ENCODE measurements at regions not wholly inside any gene's neighbourhood (a gene's known extent, or its start where the extent isn't known, plus 50 kb on each side); places are given as distances from the start of the nearest gene placed in this dataset.
"Not testable (repeated sequence)": the region's sequence is repeated elsewhere in the genome, so short reads cannot be mapped to it uniquely, and the experiment has no call there.

- ATAC-seq (no peak), DNase-seq (no peak)
- no peak overlapping the region for H3K27ac ChIP-seq (ENCODE audit: low read length)
- H3K27me3 ChIP-seq (ENCODE audit: control insufficient read depth, insufficient read depth, low read length), result no peaks in the 10 kb centered on the region
- Mint-ChIP-seq H3K27me3 (ENCODE audit: low read depth in 2 of 2) (peaks cover 6 to 15% of the 10 kb centered on the region in 2 donors), H3K9me3 (peaks cover 0 to 4% of the 10 kb centered on the region in 2 donors), H3K36me3 (no peaks in the 10 kb centered on the region), H3K27ac (no peak overlapping the region), H3K4me3 (no peak overlapping the region), H3K4me1 (no peaks in the 10 kb centered on the region)
- no peaks in the 10 kb centered on the region for H3K36me3 ChIP-seq (ENCODE audit: control insufficient read depth, insufficient read depth, low read length)
- intact Hi-C loops (cut with micrococcal nuclease), result no loop called here
- no peaks in the 10 kb centered on the region for H3K4me1 ChIP-seq (ENCODE audit: control insufficient read depth, insufficient read depth, low read length)
- WGBS (ENCODE audit: insufficient coverage), result 88% methylated on average over 3 of the region's 4 CpGs
- TF ChIP-seq CTCF (IDR thresholded peaks at IDR 0.05), result no peak
- H3K4me3 ChIP-seq (ENCODE audit: low read length), result no peak overlapping the region
- peaks cover 3% of the 10 kb centered on the region for H3K9me3 ChIP-seq (ENCODE audit: control insufficient read depth, insufficient read depth, low read length)
Measured at GRCh38 chr18:26630596-26630995, 82.2 kb upstream of the KCTD1 start.

DNA sequence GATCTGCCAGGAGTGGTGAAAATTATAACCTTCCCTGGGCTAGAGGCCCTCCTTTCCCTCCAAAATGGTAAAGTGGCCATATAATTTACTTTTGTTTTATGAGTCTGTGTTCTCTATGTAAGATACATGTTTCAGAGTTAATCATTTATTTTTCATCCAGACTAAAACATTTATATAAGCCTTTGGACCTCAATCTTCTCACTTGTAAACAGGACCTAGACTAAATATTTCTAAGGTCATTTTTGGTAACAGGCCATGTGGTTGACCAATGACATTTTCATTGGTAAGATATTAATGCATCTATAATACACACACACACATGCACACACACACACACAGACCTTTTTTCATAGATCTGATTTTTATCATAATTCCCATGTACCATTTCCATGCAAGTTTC is 79.7 kb upstream of the KCTD1 start:
- Histone ChIP-seq H3K4me1 (ENCODE audit: control insufficient read depth, insufficient read depth, low read length) (no peaks in the 10 kb centered on the region), H3K27ac (ENCODE audit: low read length) (no peak overlapping the region), H3K9me3 (ENCODE audit: control insufficient read depth, insufficient read depth, low read length) (peaks cover 13% of the 10 kb centered on the region), H3K4me3 (ENCODE audit: low read length) (no peak overlapping the region), H3K27me3 (ENCODE audit: control insufficient read depth, insufficient read depth, low read length) (no peaks in the 10 kb centered on the region), H3K36me3 (ENCODE audit: control insufficient read depth, insufficient read depth, low read length) (no peaks in the 10 kb centered on the region)
- H3K4me1 Mint-ChIP-seq, result no peaks in the 10 kb centered on the region
- TF ChIP-seq CTCF (IDR thresholded peaks at IDR 0.05), result no peak
- H3K36me3 Mint-ChIP-seq, result no peaks in the 10 kb centered on the region
- ATAC-seq (no peak), DNase-seq (no peak)
- intact Hi-C loops (cut with micrococcal nuclease), result no loop called here
- no peak overlapping the region for H3K27ac Mint-ChIP-seq
- no peak overlapping the region for H3K4me3 Mint-ChIP-seq
- H3K27me3 Mint-ChIP-seq (ENCODE audit: low read depth in 2 of 2), result peaks cover 6 to 15% of the 10 kb centered on the region in 2 donors
- H3K9me3 Mint-ChIP-seq, result peaks cover 4 to 7% of the 10 kb centered on the region in 2 donors

DNA sequence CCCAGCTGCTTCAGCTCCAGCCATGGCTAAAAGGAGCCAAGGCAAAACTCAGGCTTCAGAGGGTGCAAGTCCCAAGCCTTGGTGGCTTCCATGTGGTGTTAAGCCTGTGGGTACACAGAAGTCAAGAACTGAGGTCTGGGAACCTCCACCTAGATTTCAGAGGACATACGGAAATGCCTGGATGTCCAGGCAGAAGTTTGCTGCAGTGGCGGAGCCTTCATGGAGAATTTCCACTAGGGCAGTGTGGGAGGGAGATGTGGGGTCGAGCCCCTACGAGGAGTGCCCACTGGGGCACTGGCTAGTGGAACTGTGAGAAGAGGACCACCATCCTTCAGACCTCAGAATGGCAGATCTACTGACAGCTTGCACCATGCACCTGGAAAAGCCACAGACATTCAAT is 76.1 kb upstream of the KCTD1 start:
- H3K4me3 Mint-ChIP-seq, result no peak overlapping the region
- Histone ChIP-seq H3K4me1 (ENCODE audit: control insufficient read depth, insufficient read depth, low read length) (no peaks in the 10 kb centered on the region), H3K27ac (ENCODE audit: low read length) (no peak overlapping the region), H3K36me3 (ENCODE audit: control insufficient read depth, insufficient read depth, low read length) (no peaks in the 10 kb centered on the region), H3K9me3 (ENCODE audit: control insufficient read depth, insufficient read depth, low read length) (peaks cover 13% of the 10 kb centered on the region), H3K4me3 (ENCODE audit: low read length) (no peak overlapping the region), H3K27me3 (ENCODE audit: control insufficient read depth, insufficient read depth, low read length) (no peaks in the 10 kb centered on the region)
- DNase-seq (no peak), ATAC-seq (no peak)
- H3K36me3 Mint-ChIP-seq, result no peaks in the 10 kb centered on the region
- TF ChIP-seq CTCF (IDR thresholded peaks at IDR 0.05), result no peak
- 77% methylated on average over 4 of the region's 4 CpGs for WGBS (ENCODE audit: insufficient coverage)
- no peak overlapping the region for H3K27ac Mint-ChIP-seq
- intact Hi-C loops (cut with micrococcal nuclease), result no loop called here
- H3K9me3 Mint-ChIP-seq, result peaks cover 4 to 7% of the 10 kb centered on the region in 2 donors
- peaks cover 11 to 15% of the 10 kb centered on the region in 2 donors for H3K27me3 Mint-ChIP-seq (ENCODE audit: low read depth in 2 of 2)
- H3K4me1 Mint-ChIP-seq, result no peaks in the 10 kb centered on the region

DNA sequence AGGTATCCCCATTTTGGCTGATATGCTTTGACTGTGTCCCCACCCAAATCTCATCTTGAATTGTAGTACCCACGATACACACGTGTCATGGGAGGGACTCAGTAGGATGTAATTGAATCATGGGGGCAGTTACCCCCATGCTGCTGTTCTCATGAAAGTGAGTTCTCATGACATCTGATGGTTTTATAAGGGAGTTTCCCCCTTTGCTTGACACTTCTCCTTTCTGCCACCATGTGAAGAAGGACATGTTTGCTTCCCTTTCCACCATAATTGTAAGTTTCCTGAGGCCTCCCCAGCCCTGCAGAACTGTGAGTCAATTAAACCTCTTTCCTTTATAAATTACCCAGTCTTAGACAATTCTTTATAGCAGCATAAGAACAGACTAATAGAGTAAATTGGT is 75.0 kb upstream of the KCTD1 start:
- H3K27me3 ChIP-seq (ENCODE audit: control insufficient read depth, insufficient read depth, low read length); DNase-seq; H3K4me1 ChIP-seq (ENCODE audit: control insufficient read depth, insufficient read depth, low read length); H3K27ac Mint-ChIP-seq; H3K36me3 Mint-ChIP-seq; intact Hi-C loops (cut with micrococcal nuclease); H3K4me1 Mint-ChIP-seq; H3K4me3 Mint-ChIP-seq; H3K27me3 Mint-ChIP-seq (ENCODE audit: low read depth in 2 of 2); H3K27ac ChIP-seq (ENCODE audit: low read length); H3K4me3 ChIP-seq (ENCODE audit: low read length); H3K9me3 Mint-ChIP-seq; ATAC-seq; H3K36me3 ChIP-seq (ENCODE audit: control insufficient read depth, insufficient read depth, low read length): not testable (repeated sequence)
- peaks cover 13% of the 10 kb centered on the region for H3K9me3 ChIP-seq (ENCODE audit: control insufficient read depth, insufficient read depth, low read length)
- 100% methylated on average over 2 of the region's 2 CpGs for WGBS (ENCODE audit: insufficient coverage)
